ENCODE measurements at regions not wholly inside any gene's neighbourhood (a gene's known extent, or its start where the extent isn't known, plus 50 kb on each side); places are given as distances from the start of the nearest gene placed in this dataset.

DNA sequence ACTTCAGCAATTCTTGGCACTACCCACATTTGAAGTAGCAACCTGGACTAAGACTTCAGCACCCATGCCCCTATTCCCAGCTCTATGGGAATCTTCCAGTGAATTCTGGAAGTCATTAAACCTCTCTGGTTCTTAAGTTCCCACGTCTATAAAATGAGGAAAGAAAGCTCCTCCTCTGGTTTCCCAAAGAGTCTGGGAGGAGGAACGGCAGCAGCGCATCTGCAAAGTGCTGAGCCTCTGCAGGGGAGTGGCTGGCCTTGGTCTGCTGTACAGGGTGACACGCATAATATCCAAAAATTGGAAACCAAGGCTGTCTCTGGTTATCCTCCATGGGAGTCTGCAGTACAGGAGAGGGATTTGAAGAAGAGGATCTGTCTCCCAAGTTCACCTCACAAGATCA lies 73.6 kb upstream of the TP53I11 start:
- peaks cover 30% of the 10 kb centered on the region for H3K4me1 ChIP-seq (ENCODE audit: control insufficient read depth, insufficient read depth, low read length)
- no peak for DNase-seq (ENCODE audit: low read depth)
- no peaks in the 10 kb centered on the region for H3K36me3 ChIP-seq (ENCODE audit: control insufficient read depth, insufficient read depth, low read length, severe bottlenecking)
- peaks cover 5% of the 10 kb centered on the region for H3K9me3 ChIP-seq (ENCODE audit: control insufficient read depth, low read length)
- peaks cover 10% of the 10 kb centered on the region for H3K27me3 ChIP-seq (replicated peaks; ENCODE audit: control insufficient read depth, insufficient read depth, low read length)
- H3K9ac ChIP-seq (ENCODE audit: low read length) = no peak overlapping the region
- no peak overlapping the region for H3K4me3 ChIP-seq (ENCODE audit: low read length)

DNA sequence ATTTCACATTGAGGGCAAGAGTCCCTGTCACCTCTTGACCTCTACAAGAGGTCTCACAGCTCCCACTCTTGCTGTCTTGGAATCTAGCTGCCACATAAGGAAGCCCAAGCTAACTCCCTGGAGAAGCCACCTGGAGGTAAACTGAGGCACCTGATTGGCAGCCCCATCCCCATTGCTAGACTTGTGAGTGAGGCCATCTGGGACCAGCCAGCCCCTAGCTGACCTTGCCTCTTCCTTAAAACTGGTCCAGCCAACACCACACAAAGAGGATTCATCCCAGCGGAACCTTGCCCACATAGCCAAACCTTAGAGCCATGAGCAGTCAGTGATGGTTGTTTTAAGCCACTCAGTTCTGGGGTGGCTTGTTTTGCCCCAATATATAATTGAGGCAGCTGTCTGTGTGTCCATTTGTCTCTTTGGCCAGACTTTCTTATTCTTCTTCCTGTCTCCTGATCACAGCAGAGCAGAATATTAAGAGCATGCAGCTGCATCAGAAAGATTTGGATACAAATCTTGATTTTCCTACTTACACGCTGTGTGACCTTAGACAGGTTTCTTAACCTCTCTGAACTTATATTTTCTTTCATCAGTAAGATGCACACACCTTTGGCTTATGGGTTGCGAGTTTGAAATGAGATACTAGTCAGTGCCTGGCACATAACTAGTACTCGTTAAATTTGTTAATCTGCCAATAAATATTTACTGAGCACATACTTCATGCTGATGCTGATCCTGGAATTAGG lies 74.3 kb upstream of the TP53I11 start:
- H3K9ac ChIP-seq (ENCODE audit: low read length) = no peak overlapping the region
- no peak for DNase-seq (ENCODE audit: low read depth)
- peaks cover 29% of the 10 kb centered on the region for H3K4me1 ChIP-seq (ENCODE audit: control insufficient read depth, insufficient read depth, low read length)
- H3K9me3 ChIP-seq (ENCODE audit: control insufficient read depth, low read length) = peaks cover under 1% of the 10 kb centered on the region
- no peak overlapping the region for H3K4me3 ChIP-seq (ENCODE audit: low read length)
- no peaks in the 10 kb centered on the region for H3K36me3 ChIP-seq (ENCODE audit: control insufficient read depth, insufficient read depth, low read length, severe bottlenecking)
- H3K27me3 ChIP-seq (replicated peaks; ENCODE audit: control insufficient read depth, insufficient read depth, low read length) = peaks cover 15% of the 10 kb centered on the region

GRCh38 chr11:45025716-45026492 lies 75.2 kb upstream of the TP53I11 start:
- Histone ChIP-seq H3K36me3 (ENCODE audit: control insufficient read depth, insufficient read depth, low read length, severe bottlenecking) (no peaks in the 10 kb centered on the region), H3K27me3 (replicated peaks; ENCODE audit: control insufficient read depth, insufficient read depth, low read length) (peaks cover 18% of the 10 kb centered on the region), H3K9ac (ENCODE audit: low read length) (no peak overlapping the region), H3K4me3 (ENCODE audit: low read length) (no peak overlapping the region), H3K4me1 (ENCODE audit: control insufficient read depth, insufficient read depth, low read length) (peaks cover 21% of the 10 kb centered on the region), H3K9me3 (ENCODE audit: control insufficient read depth, low read length) (no peaks in the 10 kb centered on the region)
- no peak for DNase-seq (ENCODE audit: low read depth)

GRCh38 chr11:45026835-45027234 lies 76.2 kb upstream of the TP53I11 start:
- Histone ChIP-seq H3K4me3 (ENCODE audit: low read length) (no peak overlapping the region), H3K36me3 (ENCODE audit: control insufficient read depth, insufficient read depth, low read length, severe bottlenecking) (no peaks in the 10 kb centered on the region), H3K9me3 (ENCODE audit: control insufficient read depth, low read length) (peaks cover 1% of the 10 kb centered on the region), H3K4me1 (ENCODE audit: control insufficient read depth, insufficient read depth, low read length) (peaks cover 13% of the 10 kb centered on the region), H3K9ac (ENCODE audit: low read length) (no peak overlapping the region), H3K27me3 (replicated peaks; ENCODE audit: control insufficient read depth, insufficient read depth, low read length) (peaks cover 21% of the 10 kb centered on the region)
- DNase-seq (ENCODE audit: low read depth) = no peak

GRCh38 chr11:45027312-45027711 lies 76.6 kb upstream of the TP53I11 start:
- Histone ChIP-seq H3K4me3 (ENCODE audit: low read length) (no peak overlapping the region), H3K27me3 (replicated peaks; ENCODE audit: control insufficient read depth, insufficient read depth, low read length) (peaks cover 25% of the 10 kb centered on the region), H3K36me3 (ENCODE audit: control insufficient read depth, insufficient read depth, low read length, severe bottlenecking) (no peaks in the 10 kb centered on the region), H3K9me3 (ENCODE audit: control insufficient read depth, low read length) (peaks cover 3% of the 10 kb centered on the region), H3K9ac (ENCODE audit: low read length) (no peak overlapping the region), H3K4me1 (ENCODE audit: control insufficient read depth, insufficient read depth, low read length) (peaks cover 10% of the 10 kb centered on the region)
- DNase-seq (ENCODE audit: low read depth) = no peak

DNA sequence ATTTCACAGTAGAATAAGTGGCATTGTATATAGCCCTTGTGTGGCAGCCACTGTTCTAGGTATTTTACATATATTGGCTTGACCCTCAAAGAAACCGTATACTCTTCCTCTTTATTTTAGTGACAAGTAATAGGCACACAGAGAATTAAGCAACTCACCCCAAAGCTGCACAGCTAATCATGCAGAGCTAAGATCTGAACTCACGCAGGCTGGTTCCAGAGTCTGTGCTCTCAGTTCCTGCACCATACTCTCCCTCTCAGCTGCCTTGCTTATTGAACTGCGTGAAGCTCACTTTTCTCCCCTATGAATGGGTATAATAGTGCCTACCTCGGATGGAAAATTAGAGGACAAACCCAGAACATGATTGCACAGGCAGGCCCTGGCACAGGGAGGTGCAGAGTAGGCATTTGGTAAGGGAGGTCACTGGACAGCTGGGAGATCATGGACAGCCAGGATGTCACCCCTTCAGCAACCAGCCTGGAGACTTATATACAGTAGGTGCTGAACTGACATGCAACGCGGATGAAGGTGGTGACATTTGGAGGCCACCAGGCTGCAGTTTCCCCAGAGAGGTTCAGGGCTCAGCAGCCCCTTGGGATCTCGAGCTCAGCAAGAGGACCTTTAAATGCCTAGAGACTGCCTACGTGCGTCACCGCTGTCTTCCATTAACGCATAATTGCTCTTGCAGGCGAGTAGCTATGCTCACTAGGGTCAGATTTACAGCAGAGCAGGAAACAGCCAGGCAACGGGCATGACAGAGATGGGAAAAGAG lies 78.4 kb upstream of the TP53I11 start:
- H3K36me3 ChIP-seq (ENCODE audit: control insufficient read depth, insufficient read depth, low read length, severe bottlenecking) = no peaks in the 10 kb centered on the region
- no peak overlapping the region for H3K9ac ChIP-seq (ENCODE audit: low read length)
- no peaks in the 10 kb centered on the region for H3K4me1 ChIP-seq (ENCODE audit: control insufficient read depth, insufficient read depth, low read length)
- peaks cover 34% of the 10 kb centered on the region for H3K27me3 ChIP-seq (replicated peaks; ENCODE audit: control insufficient read depth, insufficient read depth, low read length)
- H3K4me3 ChIP-seq (ENCODE audit: low read length) = no peak overlapping the region
- H3K9me3 ChIP-seq (ENCODE audit: control insufficient read depth, low read length) = peaks cover 8% of the 10 kb centered on the region
- no peak for DNase-seq (ENCODE audit: low read depth)

DNA sequence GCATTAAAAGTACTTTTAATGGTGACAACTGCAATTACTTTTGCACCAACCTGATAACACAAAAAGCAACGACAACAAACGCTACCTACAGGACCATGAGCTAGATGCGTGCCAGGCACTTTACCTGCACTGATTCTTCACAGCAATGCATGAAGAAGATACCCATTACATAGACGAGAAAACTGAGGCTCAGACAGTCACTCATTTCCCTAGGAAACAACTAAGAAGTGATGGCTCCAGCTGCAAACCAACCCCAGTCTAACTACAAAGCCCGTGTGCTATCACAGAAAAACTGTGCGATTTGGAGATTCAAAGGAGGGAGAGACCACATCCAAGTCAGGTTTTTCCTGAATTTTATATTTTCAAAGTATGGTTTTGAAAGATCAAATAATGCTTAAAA lies 80.1 kb upstream of the TP53I11 start:
- peaks cover 12% of the 10 kb centered on the region for H3K9me3 ChIP-seq (ENCODE audit: control insufficient read depth, low read length)
- no peaks in the 10 kb centered on the region for H3K4me1 ChIP-seq (ENCODE audit: control insufficient read depth, insufficient read depth, low read length)
- H3K27me3 ChIP-seq (replicated peaks; ENCODE audit: control insufficient read depth, insufficient read depth, low read length) = peaks cover 42% of the 10 kb centered on the region
- DNase-seq (ENCODE audit: low read depth) = no peak
- no peaks in the 10 kb centered on the region for H3K36me3 ChIP-seq (ENCODE audit: control insufficient read depth, insufficient read depth, low read length, severe bottlenecking)
- H3K9ac ChIP-seq (ENCODE audit: low read length) = no peak overlapping the region
- H3K4me3 ChIP-seq (ENCODE audit: low read length) = no peak overlapping the region

GRCh38 chr11:45031912-45032519 lies 81.3 kb upstream of the TP53I11 start:
- H3K27me3 ChIP-seq (replicated peaks; ENCODE audit: control insufficient read depth, insufficient read depth, low read length) = peaks cover 44% of the 10 kb centered on the region
- H3K4me3 ChIP-seq (ENCODE audit: low read length) = no peak overlapping the region
- no peaks in the 10 kb centered on the region for H3K4me1 ChIP-seq (ENCODE audit: control insufficient read depth, insufficient read depth, low read length)
- H3K36me3 ChIP-seq (ENCODE audit: control insufficient read depth, insufficient read depth, low read length, severe bottlenecking) = no peaks in the 10 kb centered on the region
- H3K9me3 ChIP-seq (ENCODE audit: control insufficient read depth, low read length) = peaks cover 12% of the 10 kb centered on the region
- H3K9ac ChIP-seq (ENCODE audit: low read length) = no peak overlapping the region
- no peak for DNase-seq (ENCODE audit: low read depth)

DNA sequence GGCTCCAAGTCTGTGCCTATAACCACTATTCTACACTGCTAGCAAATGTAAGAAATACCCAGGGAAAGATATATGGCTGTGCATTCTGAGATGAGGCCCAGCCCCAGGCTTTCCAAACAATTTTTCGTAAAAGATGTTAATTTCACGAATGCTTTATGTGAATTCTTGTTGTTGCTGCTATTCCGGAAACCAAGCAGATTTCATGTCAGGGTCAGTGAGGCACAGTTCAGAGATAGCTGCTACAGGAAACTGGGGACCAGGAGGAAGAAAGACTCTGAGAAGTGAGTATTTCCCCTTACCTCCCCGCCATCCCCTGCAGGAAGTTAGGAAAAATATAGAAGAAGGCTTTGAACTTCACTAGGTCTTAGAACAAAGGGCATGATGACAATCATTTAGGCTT lies 84.7 kb upstream of the TP53I11 start:
- H3K4me3 ChIP-seq (ENCODE audit: low read length) = no peak overlapping the region
- H3K36me3 ChIP-seq (ENCODE audit: control insufficient read depth, insufficient read depth, low read length, severe bottlenecking) = no peaks in the 10 kb centered on the region
- H3K4me1 ChIP-seq (ENCODE audit: control insufficient read depth, insufficient read depth, low read length) = no peaks in the 10 kb centered on the region
- peaks cover 28% of the 10 kb centered on the region for H3K9me3 ChIP-seq (ENCODE audit: control insufficient read depth, low read length)
- H3K9ac ChIP-seq (ENCODE audit: low read length) = no peak overlapping the region
- peaks cover 30% of the 10 kb centered on the region for H3K27me3 ChIP-seq (replicated peaks; ENCODE audit: control insufficient read depth, insufficient read depth, low read length)
- DNase-seq (ENCODE audit: low read depth) = no peak

DNA sequence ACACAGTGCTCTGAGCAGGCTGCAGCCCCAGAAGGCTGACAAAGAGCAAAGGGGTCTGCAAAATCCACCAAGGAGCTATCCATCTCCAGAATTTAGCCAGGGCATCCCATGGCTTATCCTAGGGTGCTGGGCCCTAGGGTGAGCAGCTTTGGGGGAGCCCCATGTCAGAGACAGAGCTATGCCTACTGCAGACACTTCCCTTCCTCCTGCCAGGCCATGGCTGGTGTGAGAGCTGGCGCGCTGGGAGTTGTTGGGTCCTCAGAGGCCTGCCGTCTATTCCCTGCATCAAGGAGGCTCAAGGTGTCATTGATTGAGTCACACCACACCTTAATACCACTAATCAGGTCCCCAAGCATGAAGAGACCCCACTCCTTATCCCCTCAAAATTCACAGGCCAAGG lies 85.3 kb upstream of the TP53I11 start:
- Histone ChIP-seq H3K4me1 (ENCODE audit: control insufficient read depth, insufficient read depth, low read length) (no peaks in the 10 kb centered on the region), H3K36me3 (ENCODE audit: control insufficient read depth, insufficient read depth, low read length, severe bottlenecking) (no peaks in the 10 kb centered on the region), H3K4me3 (ENCODE audit: low read length) (no peak overlapping the region), H3K9ac (ENCODE audit: low read length) (no peak overlapping the region), H3K27me3 (replicated peaks; ENCODE audit: control insufficient read depth, insufficient read depth, low read length) (peaks cover 30% of the 10 kb centered on the region), H3K9me3 (ENCODE audit: control insufficient read depth, low read length) (peaks cover 28% of the 10 kb centered on the region)
- DNase-seq (ENCODE audit: low read depth) = no peak

DNA sequence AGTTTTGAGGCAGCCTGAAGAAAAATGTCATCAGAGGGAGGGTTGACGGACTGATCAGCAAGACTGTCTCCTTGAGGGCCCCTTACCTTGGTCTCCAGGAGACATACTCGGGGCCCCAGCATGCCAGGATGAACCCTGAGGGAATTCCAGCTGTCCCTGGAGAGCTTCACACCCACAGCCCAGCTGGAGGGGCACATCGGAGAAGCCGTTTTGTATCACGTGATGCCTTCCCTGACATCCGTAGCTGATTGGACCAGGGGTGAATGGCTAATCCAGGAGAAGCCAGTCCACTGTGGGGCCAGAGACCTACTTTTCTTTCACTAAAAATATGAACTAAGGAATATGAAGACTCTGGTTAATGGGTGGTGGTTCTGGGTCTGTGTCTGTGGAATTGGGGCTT lies 86.0 kb upstream of the TP53I11 start:
- DNase-seq (ENCODE audit: low read depth) = no peak
- Histone ChIP-seq H3K27me3 (replicated peaks; ENCODE audit: control insufficient read depth, insufficient read depth, low read length) (peaks cover 27% of the 10 kb centered on the region), H3K4me3 (ENCODE audit: low read length) (no peak overlapping the region), H3K36me3 (ENCODE audit: control insufficient read depth, insufficient read depth, low read length, severe bottlenecking) (no peaks in the 10 kb centered on the region), H3K9ac (ENCODE audit: low read length) (no peak overlapping the region), H3K9me3 (ENCODE audit: control insufficient read depth, low read length) (peaks cover 28% of the 10 kb centered on the region), H3K4me1 (ENCODE audit: control insufficient read depth, insufficient read depth, low read length) (no peaks in the 10 kb centered on the region)
